Embryonic facial prominence (tissue), 1 donor: ENCODE measurements at regions not wholly inside any gene's neighbourhood (a gene's known extent, or its start where the extent isn't known, plus 50 kb on each side); places are given as distances from the start of the nearest gene placed in this dataset.

ENCODE experiments used
- DNase-seq: peaks from one replicate; pipeline ENCODE4 v3.0.0-alpha.2; 2016; ENCODE audit errors: extremely low spot score

- no peak for DNase-seq
These were observed 206.8 kb downstream of the ZNF326 start for GRCh38 chr1:90201467-90202358.

DNA sequence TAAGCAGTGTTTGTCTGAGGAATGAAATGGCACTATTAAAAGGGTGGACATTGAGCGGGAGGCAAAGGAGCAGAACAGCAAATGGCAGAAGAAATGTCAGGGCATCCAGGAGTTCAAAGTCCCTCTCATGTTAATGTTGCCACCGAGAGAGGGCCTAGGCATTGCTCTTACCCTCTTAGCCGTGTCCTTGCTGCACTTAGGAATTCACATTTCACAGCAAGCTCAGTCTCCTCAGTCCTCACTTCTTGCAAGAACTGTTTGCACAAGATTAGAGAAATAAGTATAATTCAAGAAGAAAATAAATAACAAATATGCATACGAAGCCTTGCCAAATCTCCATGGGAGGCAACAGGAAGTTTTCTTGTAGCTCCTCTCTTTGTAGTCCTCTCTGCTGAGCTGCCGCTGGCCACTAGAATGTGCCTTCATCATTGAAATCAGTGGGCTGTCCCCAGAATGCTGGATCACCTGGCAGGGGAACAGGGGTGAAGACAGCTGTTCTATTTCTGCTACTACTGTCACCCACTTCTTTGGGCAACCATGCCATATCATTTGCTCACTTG is 205.8 kb downstream of the ZNF326 start:
- no peak for DNase-seq

GRCh38 chr1:90198616-90199332 is 203.9 kb downstream of the ZNF326 start:
- no peak for DNase-seq

- no peak for DNase-seq
These were observed 198.2 kb downstream of the ZNF326 start for GRCh38 chr1:90193116-90193515.

GRCh38 chr1:90192408-90192807 is 197.5 kb downstream of the ZNF326 start:
- DNase-seq = no peak

DNA sequence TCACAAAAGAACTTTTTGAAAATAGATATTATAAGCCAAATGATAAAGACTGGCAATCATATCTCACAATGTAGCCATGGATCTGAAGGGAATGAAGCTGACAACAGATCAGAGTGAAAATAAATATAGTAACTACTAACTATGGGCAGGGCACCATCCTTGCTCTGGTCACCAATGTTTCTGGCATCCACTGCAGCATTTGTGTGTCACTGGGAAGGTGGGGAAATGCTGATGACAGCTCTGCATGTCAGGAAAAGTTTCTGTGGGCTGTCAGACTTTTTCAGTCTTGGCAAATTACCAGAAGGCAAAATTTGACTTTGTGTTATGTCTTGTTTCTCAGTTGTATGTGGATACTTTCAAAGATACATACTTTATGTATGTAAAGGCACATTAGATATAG is 195.6 kb downstream of the ZNF326 start:
- no peak for DNase-seq

- no peak for DNase-seq
These were observed 195.0 kb downstream of the ZNF326 start for GRCh38 chr1:90189889-90190288.

- no peak for DNase-seq
These were observed 192.3 kb downstream of the ZNF326 start for GRCh38 chr1:90187323-90187585.

DNA sequence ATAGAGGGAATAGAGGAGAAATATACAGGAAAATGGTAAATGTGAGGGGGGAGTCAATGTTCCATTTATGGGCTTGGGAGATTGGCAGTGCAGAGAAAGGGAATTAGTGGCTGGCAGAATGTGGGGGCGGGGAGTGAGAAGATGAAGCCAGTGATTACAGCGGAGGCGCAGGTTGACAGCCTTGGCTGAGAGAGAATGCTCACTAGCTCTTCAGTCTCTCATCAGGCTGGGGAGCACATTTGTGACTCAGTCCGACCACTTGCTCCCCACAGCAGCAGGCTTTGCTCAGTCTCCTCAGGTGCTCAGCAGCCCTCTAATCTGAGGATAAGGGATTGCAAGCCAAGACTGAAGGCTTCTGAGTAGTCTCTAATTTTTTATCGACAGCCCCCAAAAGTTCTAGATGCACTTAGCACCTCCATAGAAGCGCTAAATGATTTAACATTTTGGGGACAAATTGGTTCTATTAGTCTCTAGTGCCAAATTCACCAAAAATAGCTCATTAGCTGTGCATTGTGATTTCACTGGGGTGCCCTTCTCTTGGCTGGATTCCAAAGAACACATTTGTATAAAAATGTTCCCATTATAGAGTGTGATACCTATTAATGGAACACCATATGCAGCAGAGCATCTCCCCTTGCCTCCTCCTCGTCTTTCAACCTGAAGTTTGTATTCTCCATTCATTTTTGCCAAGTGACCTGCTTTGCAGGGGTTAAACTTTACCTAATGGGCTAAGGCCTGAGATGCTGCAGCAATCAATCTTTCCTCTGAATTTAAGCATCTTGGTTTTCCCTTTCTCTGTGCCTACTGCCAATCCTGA is 191.8 kb downstream of the ZNF326 start:
- no peak for DNase-seq

GRCh38 chr1:90176530-90176929 is 181.6 kb downstream of the ZNF326 start:
- DNase-seq = no peak

GRCh38 chr1:90175490-90176167 is 180.7 kb downstream of the ZNF326 start:
- no peak for DNase-seq

DNA sequence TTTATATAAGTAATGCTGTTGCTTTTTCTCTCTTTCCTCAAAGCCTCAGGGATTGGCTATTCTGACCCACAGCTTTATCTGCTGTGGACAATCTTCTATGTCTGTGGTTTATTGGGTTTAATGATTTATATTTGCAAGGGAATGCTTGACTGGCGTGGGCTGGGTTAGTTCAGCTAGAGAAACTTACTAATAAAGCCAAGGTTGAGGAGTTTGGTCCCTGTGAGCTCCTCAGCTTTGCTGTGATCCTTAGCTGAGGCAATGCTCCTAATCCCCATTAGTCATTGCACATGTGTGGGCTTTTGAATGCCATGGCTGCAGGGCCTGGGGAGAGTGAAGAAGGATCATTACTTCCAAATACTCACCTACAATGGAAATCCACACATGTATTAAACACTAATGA is 179.3 kb downstream of the ZNF326 start:
- DNase-seq = no peak

DNA sequence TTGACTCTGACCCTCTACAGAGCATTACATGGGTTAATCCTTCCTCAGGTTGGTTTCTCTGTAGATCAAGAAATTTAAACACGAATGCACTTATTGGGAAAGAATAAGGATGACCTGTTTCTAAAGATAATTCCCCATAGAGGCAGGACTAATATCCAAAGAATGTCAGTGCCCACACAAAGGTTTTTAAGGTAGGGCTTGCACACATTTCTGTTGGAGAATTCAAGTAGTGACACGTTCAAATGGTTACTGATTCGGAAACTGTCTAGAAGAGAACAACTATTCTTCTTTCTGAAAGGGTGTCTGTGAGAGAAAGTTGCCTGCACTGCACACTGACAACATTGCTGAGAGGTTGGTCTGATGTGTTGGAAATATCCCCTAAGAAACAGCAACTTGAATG is 167.3 kb downstream of the ZNF326 start:
- DNase-seq = no peak

DNA sequence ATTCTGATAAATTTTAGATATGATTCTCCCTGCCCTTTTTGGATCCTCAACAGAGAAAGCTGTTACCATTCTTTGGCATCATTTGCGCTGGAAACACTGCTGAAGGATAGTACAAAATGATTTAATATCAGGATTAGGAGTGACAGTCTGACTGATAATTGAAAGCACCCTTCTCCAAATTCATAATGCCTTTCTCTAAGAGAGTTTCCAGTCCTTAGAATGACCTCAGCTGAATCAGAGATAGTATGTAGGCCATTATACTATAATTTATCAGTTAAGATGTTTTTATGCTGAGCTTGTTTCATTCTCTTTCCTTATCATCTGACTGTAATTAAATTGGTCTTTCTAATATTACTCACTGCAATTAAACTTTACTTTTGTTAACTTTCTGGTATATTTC is 166.7 kb downstream of the ZNF326 start:
- no peak for DNase-seq

- no peak for DNase-seq
These were observed 161.0 kb downstream of the ZNF326 start for GRCh38 chr1:90155721-90156487.

DNA sequence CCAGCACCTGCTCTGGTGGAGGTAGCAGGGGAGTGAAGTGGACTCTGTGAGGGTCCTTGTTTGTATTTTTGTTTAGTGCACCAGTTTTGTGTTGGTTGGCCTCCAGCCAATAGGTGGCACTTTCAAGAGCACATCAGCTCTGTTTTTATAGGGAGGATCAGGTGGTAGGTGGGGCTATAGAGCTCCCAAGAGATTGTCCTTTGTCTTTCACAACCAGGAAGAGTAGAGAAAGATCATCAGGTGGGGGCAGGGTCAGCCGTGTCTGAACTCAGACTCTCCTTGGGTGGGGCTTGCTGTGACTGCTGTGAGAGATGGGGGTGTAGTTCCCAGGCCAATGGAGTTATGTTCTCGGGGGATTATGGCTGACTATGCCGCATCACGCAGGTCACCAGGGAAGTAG is 159.8 kb downstream of the ZNF326 start:
- DNase-seq = no peak

GRCh38 chr1:90149101-90149500 is 154.2 kb downstream of the ZNF326 start:
- DNase-seq = no peak

GRCh38 chr1:90147093-90147492 is 152.2 kb downstream of the ZNF326 start:
- no peak for DNase-seq

- DNase-seq = no peak
These were observed 149.9 kb downstream of the ZNF326 start for GRCh38 chr1:90144820-90145219.

- DNase-seq = no peak
These were observed 148.7 kb downstream of the ZNF326 start for GRCh38 chr1:90143591-90143990.

DNA sequence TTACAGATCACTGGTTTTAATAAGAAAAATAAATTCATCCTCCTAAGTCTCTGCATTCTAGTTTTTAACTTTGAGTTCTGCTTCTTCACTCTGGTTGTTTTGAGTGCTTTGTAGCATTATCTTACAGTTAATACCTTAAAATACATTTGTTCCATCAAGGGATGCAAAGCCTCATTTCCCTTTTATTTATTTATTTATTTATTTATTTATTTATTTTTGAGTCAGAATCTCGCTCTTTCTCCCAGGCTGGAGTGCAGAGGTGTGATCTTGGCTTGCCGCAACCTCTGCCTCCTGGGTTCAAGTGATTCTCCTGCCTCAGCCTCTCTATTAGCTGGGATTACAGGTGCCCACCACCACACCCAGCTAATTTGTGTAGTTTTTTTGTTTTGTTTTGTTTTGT is 147.8 kb downstream of the ZNF326 start:
- no peak for DNase-seq
